Right lobe of liver (tissue), 4 donors: ENCODE measurements at regions not wholly inside any gene's neighbourhood (a gene's known extent, or its start where the extent isn't known, plus 50 kb on each side); places are given as distances from the start of the nearest gene placed in this dataset.

ENCODE experiments used
- CTCF ChIP-seq, 4 donors: fragments of 200-600 bp in 3 of 4; fragments of 450-650 bp in 1 of 4; IDR thresholded peaks; one replicate each; pipeline versions ENCODE4 v1.5.1 to v1.8.0; 2016 to 2022; ENCODE audit warnings: antibody characterized with exemption in 4 of 4, mild to moderate bottlenecking in 2 of 4
- POLR2A ChIP-seq: fragments of 450-650 bp; IDR thresholded peaks from one replicate; pipeline ENCODE4 v1.6.1; 2017; ENCODE audit warnings: antibody characterized with exemption, mild to moderate bottlenecking
- donor health status: DM: no; HTN: no; CAD: no.
- donor health status: DM: no; HTN: no; CAD: no.
- donor health status: DM: no; HTN: yes; CAD: no.

DNA sequence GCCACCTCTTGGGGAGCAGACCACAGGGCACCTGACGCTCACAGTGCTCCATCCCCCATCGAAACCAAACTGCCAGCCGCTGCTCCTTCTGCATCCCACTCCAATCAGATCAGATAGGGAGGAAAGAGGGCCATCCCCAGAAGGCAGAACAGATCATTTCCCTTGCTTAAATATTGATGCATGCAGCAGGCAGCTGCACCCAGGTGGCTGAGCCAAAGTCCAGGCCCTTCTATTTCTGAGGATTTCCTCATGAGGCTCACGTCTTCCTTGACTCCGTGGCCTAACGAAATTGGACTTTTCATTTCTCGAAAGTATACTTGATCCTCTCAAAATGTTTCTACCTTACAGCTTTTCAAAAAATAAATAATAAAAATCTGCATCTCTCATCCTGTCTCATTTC is 239.2 kb downstream of the ATG4C start:
- TF ChIP-seq CTCF (IDR thresholded peaks at IDR 0.05) (no peak), POLR2A (no peak)
